ENCODE measurements at regions not wholly inside any gene's neighbourhood (a gene's known extent, or its start where the extent isn't known, plus 50 kb on each side); places are given as distances from the start of the nearest gene placed in this dataset.

DNA sequence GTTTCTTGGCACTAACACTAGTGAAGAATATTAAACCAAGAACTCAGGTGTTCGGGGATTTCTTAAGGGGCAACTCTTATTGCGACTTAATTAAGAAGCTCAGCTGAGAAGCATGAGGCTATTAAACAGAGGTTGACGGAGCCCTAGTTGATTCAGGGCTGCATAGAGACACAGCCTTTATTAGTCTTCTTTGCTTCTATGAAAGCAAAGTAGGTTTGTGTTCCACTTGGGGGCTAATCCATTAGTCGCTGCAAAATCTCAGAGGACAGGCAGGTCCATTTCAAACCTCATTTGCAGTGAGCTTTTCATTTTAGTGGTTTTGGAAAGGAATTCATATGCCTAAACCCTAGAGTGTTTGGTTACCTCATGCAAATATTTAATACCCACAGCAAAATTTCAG lies 506.6 kb upstream of the SULF2 start:
- DNase-seq: peak; percentile 40

DNA sequence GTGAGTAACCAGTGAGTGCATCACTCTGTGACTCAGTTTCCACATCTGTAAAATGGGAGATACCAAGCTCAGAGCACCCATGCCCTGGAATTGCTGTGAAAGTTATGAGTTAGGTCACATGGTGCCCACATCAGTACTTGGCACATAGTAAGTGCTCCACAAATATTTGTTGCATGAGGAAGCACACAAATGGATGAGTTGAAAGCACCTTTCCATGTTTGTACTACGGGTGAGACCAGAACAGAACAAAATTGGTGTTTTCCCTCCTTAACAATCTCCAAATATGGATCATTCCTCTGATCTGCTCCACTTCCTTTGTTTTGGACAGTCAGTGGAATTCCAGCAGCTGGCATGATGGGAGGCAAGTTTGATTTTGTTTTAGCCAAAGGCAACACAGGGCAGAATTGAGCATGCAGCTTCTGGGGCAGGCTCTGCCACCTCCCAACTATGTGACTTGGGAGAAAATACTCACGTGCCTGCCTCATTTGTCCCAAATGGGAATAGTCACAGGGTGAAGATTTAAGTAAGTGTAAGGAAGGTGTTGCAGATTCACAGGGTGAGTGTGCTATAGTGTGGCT lies 503.7 kb upstream of the SULF2 start:
- no peak for DNase-seq

DNA sequence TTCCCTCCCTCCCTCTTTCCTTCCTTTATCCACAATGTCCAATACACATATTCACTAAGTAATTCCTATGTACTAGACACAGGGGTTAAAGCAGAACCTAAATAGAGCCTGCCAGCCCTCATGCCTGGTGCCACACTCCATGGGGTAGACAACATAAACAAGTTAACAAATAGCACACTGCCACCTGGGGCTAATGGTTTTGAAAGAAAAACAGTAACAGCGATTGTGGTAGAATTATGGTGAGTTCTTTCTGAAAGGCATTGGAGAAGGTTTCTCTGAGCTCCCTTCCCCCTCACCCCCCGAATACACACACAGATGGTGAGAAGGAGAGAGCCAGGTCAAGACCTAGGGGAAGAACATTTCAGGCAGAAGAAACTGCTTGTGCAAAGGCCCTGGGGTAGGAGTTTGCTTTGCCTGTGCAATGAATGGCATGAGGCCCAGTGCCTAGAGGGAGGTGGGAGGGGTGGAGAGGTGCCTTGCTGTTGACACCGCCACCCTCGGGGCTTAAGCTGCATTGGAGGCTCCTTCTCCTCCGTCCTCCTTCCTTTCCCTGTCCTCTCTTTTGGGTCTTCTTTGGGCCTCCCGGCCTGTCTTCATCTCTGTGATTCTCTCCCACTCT lies 502.4 kb upstream of the SULF2 start:
- DNase-seq: no peak

DNA sequence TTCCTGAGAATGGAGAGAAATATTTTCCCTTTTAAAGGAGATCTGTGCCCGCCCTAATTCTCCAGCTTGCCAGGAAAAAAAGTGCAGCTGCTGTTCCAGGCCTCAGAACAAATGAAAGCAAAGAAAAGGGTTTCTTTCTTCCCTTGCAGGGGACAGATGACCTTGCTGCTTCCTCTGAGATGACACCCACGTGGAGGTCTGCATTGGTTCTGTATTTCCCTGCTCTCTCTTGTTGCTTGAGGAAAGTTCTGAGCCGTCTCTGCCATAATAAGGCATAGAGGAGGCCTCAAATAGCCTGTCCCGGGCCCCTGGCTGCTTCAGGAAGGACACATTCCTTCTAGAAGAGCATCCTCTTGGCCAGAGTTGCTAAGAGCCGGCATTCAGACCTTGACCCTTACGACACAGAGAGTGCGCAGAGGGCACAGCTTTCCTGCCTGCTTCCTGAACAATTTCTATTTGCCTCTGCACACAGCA lies 501.8 kb upstream of the SULF2 start:
- DNase-seq: no peak

DNA sequence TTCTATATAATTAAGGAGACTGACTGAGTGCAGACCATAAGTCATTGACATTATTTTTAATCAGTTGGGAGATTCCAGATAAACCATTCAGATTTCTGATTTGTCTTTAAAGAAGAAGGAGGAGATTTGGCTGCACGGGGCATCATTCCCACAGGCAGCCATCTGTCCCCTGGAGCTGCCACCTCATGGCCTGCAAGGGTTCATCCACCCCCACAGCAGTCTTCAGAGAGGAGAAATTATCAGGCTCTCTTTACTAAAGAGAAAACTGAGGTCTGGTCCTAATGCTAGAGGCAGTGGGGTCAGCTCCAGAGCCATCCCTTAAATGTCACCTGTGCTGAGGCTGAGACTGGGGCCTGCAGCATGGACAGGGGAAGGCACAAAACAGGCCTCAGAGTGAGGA lies 501.3 kb upstream of the SULF2 start:
- no peak for DNase-seq

DNA sequence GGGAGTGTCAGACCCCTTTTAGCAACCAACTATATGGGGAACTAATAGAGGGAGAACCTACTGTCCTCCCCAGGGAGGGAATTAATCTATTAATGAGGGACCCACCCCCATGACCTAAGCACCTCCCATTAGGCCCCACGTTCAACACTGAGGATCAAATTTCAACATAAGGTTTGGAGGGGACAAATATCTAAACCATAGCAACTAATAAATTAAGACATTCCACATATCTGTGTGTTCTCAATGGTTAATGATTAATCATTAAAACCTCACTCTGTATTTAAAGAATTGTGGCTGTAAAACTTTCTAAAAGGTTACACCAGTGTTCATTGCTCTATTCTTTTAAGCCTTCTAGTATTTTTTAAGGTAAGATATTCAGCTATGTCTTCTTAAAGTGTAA lies 500.4 kb upstream of the SULF2 start:
- DNase-seq: no peak

DNA sequence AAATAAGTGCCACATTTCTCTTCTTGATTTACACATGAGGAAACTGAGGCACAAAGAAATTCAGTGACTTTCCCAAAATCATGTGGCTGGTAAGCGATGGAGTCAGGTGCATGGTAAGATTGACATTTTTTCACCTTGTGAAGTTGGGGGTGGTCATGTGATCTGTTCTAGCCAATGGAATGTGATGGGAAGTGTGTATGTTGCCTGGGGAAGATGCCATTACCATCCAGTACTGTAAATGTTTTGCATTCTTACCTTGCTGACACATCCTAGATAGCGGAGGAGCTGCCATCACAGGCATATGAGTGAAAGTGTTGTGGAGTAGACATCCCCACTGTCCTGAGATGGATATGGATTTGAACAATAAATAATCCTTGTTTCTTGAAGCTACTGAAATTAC lies 499.6 kb upstream of the SULF2 start:
- DNase-seq: peak; percentile 55

DNA sequence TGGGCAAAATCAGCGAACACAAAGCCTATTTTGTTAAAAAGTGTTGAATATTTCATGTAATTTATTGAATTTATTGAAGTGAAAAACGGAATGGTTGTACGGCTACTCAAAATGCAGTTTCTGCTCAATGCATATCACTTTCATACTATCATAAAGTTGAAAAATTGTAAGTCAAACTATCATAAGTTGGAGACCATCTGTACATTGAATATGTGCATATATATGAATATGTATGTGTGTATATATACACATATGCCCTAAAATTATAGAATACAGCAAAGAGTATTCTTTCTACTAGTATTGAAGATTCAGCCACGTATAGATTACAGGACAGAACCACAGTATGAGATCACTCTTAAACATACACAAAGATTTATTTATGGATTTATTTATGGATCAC lies 499.0 kb upstream of the SULF2 start:
- DNase-seq: no peak

- DNase-seq: peak; percentile 81
Observed at GRCh38 chr20:48283470-48284110, 498.3 kb upstream of the SULF2 start.

- no peak for DNase-seq
Observed at GRCh38 chr20:48282591-48283228, 497.4 kb upstream of the SULF2 start.

DNA sequence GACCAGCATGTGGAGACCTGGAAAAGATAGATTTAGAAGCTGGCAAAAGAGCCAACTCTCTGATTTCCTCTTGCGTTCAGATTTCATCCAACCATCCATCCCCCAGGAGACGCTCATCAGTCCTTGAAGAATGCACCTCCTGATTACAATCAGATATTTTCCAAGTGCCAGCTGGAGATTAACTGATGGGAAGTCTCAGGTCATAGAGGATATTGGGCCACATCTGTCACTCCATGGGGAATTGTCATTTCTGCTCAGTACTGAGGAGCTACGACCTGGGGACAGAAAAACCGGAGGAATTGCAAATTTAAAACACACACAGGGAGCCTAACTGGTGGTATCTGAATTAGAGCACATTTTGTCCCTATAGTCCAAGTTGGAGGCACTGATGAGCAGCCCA lies 496.2 kb upstream of the SULF2 start:
- no peak for DNase-seq

- no peak for DNase-seq
Observed at GRCh38 chr20:48278961-48279481, 493.7 kb upstream of the SULF2 start.

DNA sequence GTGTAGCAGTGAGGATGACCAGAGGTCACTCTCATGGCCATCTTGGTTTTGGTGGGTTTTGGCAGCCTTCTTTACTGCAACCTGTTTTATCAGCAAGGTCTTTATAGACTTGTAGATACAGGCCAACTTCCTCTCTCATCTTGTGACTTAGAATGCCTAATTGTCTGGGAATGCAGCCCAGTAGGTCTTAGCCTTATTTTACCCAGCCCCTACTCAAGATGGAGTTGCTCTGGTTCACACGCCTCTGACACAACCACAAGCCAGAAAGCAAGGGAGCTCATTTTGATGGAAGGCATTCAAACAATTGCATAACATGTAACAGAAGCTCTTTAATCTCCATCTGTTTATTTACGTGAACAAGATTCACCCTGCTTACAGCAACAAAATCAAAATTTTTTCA lies 492.0 kb upstream of the SULF2 start:
- DNase-seq: no peak

DNA sequence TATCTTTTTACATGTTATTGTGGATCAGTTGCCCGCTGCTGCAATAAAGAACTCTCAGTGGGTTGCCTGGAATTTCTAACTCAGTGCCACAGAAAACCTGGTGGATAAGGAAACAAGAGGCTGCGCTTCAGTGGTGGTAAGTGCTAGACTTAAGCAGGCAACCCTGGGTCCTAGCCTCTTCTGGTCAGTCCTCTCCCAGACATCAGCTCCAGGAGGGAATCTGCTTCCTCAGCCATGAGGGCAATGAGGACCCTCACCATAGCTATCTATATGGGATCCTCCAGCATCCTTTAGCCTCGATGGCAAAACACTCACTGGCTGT lies 490.7 kb upstream of the SULF2 start:
- DNase-seq: no peak

- peak; percentile 39 for DNase-seq
Observed at GRCh38 chr20:48275286-48276020, 490.2 kb upstream of the SULF2 start.

GRCh38 chr20:48273843-48274242 lies 488.6 kb upstream of the SULF2 start:
- DNase-seq: no peak

- no peak for DNase-seq
Observed at GRCh38 chr20:48270885-48271284, 485.6 kb upstream of the SULF2 start.

DNA sequence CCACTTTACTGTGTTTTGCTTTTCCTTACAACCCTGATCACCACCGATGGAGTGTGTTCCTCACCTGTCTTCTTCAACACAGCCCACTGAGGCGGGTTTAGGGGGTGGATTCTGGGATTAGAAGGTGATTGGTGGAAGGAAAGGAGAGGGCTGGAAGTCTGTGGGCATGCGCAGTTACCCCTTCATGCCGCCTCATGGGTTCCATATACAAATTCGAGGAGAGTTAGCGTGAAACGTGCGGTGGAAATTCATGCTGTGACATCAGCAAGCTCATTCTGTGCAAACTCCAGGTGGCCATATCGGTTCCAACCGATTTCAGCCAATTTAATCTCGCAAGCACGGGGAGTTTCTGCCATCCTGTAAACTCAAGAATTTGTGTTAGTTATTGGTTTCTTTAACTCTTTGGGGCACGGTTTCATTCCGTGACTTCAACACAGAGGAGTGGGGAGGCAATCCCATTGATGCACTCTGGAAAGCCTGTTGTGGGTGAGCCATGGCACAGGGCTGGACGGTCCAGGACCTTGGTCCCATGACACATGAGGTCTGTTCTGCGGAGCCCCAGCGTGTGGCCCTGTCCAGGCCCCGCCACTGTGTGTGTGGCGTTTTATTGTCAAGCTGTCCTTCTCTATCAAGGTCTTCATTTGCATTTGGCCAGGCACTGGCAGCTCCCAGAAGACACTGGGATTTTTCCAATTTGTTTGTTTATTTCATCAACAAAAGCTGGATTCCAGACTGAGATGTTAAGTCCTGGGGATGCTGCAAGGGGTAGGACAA lies 482.8 kb upstream of the SULF2 start:
- no peak for DNase-seq

DNA sequence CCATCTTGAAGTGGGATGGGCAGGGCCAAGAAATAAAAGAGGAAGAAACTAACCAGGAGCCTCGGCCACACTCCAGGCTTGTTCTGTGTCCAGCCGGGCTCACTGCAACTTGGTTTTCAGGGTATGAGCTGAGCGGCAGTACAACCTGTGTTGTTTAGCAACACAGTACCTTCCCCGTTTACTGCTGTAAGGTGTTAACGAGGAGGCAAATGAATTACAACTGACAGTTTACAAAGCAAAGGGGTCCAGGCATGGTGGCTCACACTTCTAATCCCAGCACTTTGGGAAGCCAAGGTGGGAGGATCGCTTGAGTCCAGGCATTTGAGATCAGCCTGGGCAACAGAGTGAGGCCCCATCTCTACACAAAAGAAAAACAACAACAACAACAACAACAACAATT lies 481.3 kb upstream of the SULF2 start:
- no peak for DNase-seq

- no peak for DNase-seq
Observed at GRCh38 chr20:48265791-48266190, 480.5 kb upstream of the SULF2 start.

DNA sequence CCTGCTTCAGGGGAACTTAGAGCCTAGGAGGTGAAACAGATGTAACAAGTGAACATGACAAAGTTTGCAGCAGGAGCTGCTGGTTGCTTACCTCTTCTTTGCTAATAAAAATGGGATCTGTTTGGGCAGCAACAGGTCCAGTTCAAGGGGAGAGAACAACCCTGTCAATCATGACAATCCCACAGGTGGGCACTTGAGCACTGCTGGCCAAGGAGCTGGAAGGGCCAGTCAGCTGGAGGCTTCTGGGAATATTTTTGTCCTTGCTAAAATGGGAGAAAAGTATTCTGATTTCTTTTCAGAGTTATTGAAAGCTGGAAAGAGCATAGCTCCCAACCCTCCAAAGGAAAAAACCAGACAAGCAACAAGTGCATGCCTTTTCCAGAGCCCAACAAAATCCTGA lies 477.7 kb upstream of the SULF2 start:
- DNase-seq: no peak

GRCh38 chr20:48262466-48262865 lies 477.2 kb upstream of the SULF2 start:
- no peak for DNase-seq

Data from fibroblast of skin of right quadriceps (primary cell).